Hematopoietic multipotent progenitor cell (in vitro differentiated cells): ENCODE measurements at regions not wholly inside any gene's neighbourhood (a gene's known extent, or its start where the extent isn't known, plus 50 kb on each side); places are given as distances from the start of the nearest gene placed in this dataset.

Source experiments
- DNase-seq, 3 donors: peaks; one replicate each; pipeline ENCODE4 v3.0.0-alpha.2; 2011 to 2015; ENCODE audit warnings: low read depth in 2 of 3, low spot score in 2 of 3

GRCh38 chr3:1677576-1678156, 421.0 kb upstream of the CNTN4 start:
- DNase-seq, result no peak

GRCh38 chr3:1692428-1692827, 406.2 kb upstream of the CNTN4 start:
- no peak for DNase-seq

GRCh38 chr3:1693145-1693544, 405.5 kb upstream of the CNTN4 start:
- no peak for DNase-seq

GRCh38 chr3:1696669-1697275, 401.9 kb upstream of the CNTN4 start:
- no peak for DNase-seq

- DNase-seq, result no peak
Measured at GRCh38 chr3:1699361-1699920, 399.2 kb upstream of the CNTN4 start.

- DNase-seq, result no peak
Measured at GRCh38 chr3:1700650-1701049, 398.0 kb upstream of the CNTN4 start.

GRCh38 chr3:1703169-1703568, 395.5 kb upstream of the CNTN4 start:
- no peak for DNase-seq

- no peak for DNase-seq
Measured at GRCh38 chr3:1710663-1711062, 388.0 kb upstream of the CNTN4 start.

- DNase-seq, result no peak
Measured at GRCh38 chr3:1717524-1717923, 381.1 kb upstream of the CNTN4 start.

GRCh38 chr3:1723726-1724125, 374.9 kb upstream of the CNTN4 start:
- DNase-seq, result no peak

- DNase-seq, result no peak
Measured at GRCh38 chr3:1726741-1727140, 371.9 kb upstream of the CNTN4 start.

- DNase-seq, result no peak
Measured at GRCh38 chr3:1727242-1727641, 371.4 kb upstream of the CNTN4 start.

- no peak for DNase-seq
Measured at GRCh38 chr3:1728510-1728909, 370.2 kb upstream of the CNTN4 start.

- DNase-seq, result no peak
Measured at GRCh38 chr3:1734494-1735122, 364.1 kb upstream of the CNTN4 start.

- no peak for DNase-seq
Measured at GRCh38 chr3:1752205-1752604, 346.5 kb upstream of the CNTN4 start.

- no peak for DNase-seq
Measured at GRCh38 chr3:1766384-1766783, 332.3 kb upstream of the CNTN4 start.

GRCh38 chr3:1773679-1774078, 325.0 kb upstream of the CNTN4 start:
- no peak for DNase-seq

GRCh38 chr3:1774597-1774996, 324.1 kb upstream of the CNTN4 start:
- DNase-seq, result no peak

- no peak for DNase-seq
Measured at GRCh38 chr3:1775321-1775720, 323.3 kb upstream of the CNTN4 start.

GRCh38 chr3:1783995-1784394, 314.7 kb upstream of the CNTN4 start:
- no peak for DNase-seq

GRCh38 chr3:1787094-1787493, 311.6 kb upstream of the CNTN4 start:
- no peak for DNase-seq

GRCh38 chr3:1792466-1792865, 306.2 kb upstream of the CNTN4 start:
- no peak for DNase-seq
